GM15510 (cell line): ENCODE measurements at regions not wholly inside any gene's neighbourhood (a gene's known extent, or its start where the extent isn't known, plus 50 kb on each side); places are given as distances from the start of the nearest gene placed in this dataset.

ENCODE experiments used
- POLR2A ChIP-seq: IDR thresholded peaks from 3 replicates; pipeline ENCODE4 v1.6.1; 2011; ENCODE audit warnings: borderline replicate concordance; ENCODE audit not compliant: insufficient read length; ENCODE audit errors: extremely low read depth

- TF ChIP-seq POLR2A = no peak
Measured at GRCh38 chr22:49645257-49645656, 182.4 kb downstream of the BRD1 start.

GRCh38 chr22:49643998-49644397, 183.7 kb downstream of the BRD1 start:
- no peak for TF ChIP-seq POLR2A

GRCh38 chr22:49643466-49643865, 184.2 kb downstream of the BRD1 start:
- no peak for TF ChIP-seq POLR2A

- no peak for TF ChIP-seq POLR2A
Measured at GRCh38 chr22:49642741-49643140, 184.9 kb downstream of the BRD1 start.

DNA sequence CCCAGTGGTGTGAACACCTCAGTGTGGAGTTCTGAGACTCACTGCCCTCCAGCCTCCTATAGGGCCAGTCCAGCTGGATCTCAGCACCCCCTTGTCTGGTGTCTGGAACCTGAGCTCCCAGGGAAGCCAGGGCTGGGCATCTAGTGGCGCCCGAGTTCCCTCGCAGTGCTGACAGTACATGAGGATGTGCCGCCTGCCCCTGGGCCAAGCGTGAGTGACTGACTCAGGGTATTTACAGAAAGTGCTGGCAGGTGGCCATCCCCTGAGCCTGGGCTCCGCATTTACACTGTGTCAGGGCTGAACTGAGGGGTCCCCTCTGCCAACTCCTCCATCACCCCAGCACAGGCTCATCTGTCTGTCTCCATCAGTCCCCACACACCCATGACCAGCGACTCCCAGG, 185.3 kb downstream of the BRD1 start:
- no peak for TF ChIP-seq POLR2A

DNA sequence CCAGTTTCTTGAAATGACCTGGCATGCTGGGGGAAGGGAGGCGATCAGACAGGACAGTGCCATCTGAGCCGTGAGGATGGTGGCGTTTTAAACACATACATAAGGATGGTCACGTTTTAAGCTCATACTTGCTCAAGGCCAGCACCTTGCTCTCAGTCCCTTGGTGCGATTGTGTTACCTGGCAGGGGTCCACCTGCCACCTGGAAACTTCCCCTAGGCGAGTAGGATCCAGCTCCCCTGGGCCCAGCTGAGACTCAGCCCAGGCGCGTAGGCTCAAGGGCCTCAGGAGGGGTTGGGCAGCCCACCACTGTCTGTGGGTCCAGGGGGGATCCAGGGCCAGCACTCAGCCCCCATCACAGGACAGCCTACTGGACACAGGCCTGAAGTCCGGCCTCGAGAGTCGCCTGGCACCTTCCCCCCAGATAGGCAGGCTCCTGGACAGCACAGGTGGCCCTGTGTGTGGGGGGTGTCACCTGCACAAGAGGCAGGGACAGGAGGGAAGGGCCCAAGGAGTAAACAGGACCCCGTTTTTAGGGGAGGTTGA, 185.8 kb downstream of the BRD1 start:
- no peak for TF ChIP-seq POLR2A

- TF ChIP-seq POLR2A = no peak
Measured at GRCh38 chr22:49640366-49641095, 187.1 kb downstream of the BRD1 start.

DNA sequence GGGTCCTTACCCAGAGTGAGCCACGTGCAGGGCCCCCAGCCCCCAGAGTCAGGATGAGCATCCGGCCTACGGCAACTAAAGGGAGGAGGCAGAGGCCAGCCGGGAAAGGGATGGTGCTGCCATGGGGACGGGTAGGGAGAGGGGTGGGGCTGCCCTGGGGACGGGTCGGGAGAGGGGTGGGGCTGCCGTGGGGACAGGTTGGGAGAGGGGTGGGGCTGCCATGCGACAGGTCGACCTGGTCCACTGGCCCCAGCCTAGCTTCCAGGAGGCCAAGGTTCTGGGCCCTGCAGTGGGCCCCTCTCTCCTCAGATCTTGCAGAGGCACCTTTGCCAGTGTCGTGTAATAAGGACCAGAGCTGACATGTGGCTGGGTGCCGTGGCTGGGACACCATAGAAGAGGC, 187.7 kb downstream of the BRD1 start:
- no peak for TF ChIP-seq POLR2A

- TF ChIP-seq POLR2A = no peak
Measured at GRCh38 chr22:49638788-49639187, 188.9 kb downstream of the BRD1 start.

DNA sequence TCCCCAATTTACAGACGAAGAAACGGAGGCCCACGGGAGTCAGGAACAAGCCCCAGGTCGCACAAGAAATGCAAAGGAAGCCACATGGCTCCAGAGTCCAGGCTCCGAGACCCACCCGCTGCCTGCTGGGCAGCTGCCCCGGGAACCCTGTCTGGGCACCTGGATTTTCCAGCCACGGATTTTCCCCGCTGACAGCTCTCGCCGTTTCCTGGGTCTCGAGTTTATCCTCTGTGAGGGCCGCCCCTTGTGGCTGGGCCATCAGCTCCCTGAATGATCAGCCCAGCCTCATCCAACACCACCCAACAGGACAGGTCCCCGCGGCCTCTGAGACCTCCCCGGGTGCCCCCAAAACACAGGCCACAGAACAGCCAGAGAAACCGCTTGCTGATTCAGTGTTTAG, 189.7 kb downstream of the BRD1 start:
- TF ChIP-seq POLR2A = no peak

- TF ChIP-seq POLR2A = no peak
Measured at GRCh38 chr22:49637255-49637760, 190.4 kb downstream of the BRD1 start.

- no peak for TF ChIP-seq POLR2A
Measured at GRCh38 chr22:49636649-49637048, 191.0 kb downstream of the BRD1 start.

DNA sequence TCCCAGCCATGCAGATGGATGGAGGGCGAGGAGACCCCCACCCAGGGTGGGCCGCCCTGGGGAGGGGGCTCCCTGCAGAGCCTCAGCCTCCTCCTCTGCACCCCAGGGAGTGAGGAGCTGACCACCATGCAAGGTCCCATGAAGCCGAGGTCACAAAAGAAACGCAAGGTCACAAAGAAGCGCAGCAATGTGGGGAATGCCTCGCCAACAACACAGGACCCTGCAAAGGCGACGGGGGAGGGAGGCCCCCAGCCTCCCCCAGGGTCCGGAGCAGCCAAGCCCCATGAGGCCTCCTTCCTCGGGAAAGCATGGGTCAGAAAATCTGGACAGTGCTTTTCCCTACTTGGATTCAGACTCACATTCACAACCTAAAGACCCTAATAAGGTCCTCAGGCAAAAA, 191.5 kb downstream of the BRD1 start:
- no peak for TF ChIP-seq POLR2A

DNA sequence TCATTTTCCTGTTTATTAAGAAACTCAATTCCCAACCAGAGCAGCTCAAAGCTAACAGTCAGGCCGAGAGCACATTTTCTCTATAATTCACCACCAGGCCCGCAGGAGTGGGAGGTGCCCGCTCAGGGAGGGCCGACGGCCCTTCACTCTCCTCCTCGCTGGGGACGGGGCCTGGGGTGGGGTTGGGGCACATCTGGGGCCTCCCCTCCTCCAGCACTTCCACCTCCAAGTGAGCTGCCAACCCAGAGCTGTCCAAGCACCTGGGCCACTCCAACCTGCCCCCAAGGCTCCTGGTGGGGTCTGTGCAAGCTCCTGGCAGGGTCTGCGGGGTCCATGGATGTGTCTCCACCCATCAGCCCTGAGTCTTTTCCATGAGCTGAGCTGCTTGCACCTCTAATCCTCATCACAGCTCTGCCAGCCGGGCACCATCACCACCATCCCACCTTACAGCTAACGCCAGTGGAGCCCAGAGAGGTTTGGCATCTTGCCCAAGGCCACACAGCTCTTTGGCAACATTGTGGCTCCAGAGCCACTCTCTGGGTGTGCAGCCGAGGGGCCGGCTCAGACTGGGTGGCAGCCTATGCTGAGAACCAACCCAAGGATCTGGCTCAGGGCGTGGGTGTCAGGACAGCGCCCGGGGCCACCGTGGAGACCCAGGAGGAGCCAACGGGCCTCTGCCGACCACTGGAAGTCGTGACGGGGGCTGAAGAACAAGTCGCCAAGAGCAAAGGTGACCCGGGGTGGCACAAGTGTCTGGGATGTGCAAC, 193.5 kb downstream of the BRD1 start:
- TF ChIP-seq POLR2A = no peak

- no peak for TF ChIP-seq POLR2A
Measured at GRCh38 chr22:49633010-49633324, 194.7 kb downstream of the BRD1 start.
